ENCODE measurements at regions not wholly inside any gene's neighbourhood (a gene's known extent, or its start where the extent isn't known, plus 50 kb on each side); places are given as distances from the start of the nearest gene placed in this dataset.

DNA sequence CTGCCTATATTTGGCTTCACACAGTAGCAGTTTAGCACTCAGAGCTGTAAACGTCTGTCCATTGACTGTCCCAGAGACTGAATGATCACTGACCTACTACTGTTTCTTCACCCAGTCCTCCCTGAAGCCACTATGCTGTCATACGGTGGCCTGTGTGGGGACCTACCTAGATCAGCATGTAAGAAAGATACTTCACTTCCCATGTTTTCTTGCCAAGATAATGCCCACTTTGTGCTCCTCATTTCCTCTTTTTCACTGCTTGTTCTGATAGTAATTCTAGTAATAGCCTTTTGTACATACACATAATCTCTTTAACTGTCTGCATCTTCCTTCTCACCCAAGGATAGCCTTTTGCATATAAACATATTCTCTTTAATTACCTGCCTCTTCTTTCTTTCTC is 109.9 kb upstream of the TIAM2 start:
- no peaks in the 10 kb centered on the region for H3K4me1 ChIP-seq
- Mint-ChIP-seq H3K4me1 (ENCODE audit: low read depth, unreplicated experiment) (no peaks in the 10 kb centered on the region), H3K36me3 (ENCODE audit: insufficient read depth, unreplicated experiment) (peaks cover 12% of the 10 kb centered on the region), H3K27me3 (ENCODE audit: insufficient read depth, unreplicated experiment) (no peaks in the 10 kb centered on the region), H3K9me3 (ENCODE audit: unreplicated experiment) (no peaks in the 10 kb centered on the region), H3K27ac (ENCODE audit: unreplicated experiment) (no peak overlapping the region), H3K4me3 (ENCODE audit: unreplicated experiment) (no peak overlapping the region)
- intact Hi-C loops (cut with micrococcal nuclease; ENCODE audit: unreplicated experiment) = no loop called here
- ChIA-PET CTCF (no interaction called here), POLR2A (no interaction called here)
- no peak overlapping the region for H3K4me3 ChIP-seq (ENCODE audit: low read depth, low read length)
- TF ChIP-seq, protein P1, sequence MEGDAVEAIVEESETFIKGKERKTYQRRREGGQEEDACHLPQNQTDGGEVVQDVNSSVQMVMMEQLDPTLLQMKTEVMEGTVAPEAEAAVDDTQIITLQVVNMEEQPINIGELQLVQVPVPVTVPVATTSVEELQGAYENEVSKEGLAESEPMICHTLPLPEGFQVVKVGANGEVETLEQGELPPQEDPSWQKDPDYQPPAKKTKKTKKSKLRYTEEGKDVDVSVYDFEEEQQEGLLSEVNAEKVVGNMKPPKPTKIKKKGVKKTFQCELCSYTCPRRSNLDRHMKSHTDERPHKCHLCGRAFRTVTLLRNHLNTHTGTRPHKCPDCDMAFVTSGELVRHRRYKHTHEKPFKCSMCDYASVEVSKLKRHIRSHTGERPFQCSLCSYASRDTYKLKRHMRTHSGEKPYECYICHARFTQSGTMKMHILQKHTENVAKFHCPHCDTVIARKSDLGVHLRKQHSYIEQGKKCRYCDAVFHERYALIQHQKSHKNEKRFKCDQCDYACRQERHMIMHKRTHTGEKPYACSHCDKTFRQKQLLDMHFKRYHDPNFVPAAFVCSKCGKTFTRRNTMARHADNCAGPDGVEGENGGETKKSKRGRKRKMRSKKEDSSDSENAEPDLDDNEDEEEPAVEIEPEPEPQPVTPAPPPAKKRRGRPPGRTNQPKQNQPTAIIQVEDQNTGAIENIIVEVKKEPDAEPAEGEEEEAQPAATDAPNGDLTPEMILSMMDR (IDR thresholded peaks at IDR 0.05; ENCODE audit: insufficient read depth in 1 of 2, low read depth in 1 of 2, low read length in 1 of 2, severe bottlenecking in 1 of 2, unreplicated experiment in 1 of 2) = no peak
- no peak for DNase-seq
- no peaks in the 10 kb centered on the region for H3K9me3 ChIP-seq
- BruUV-seq (replicated peaks) = no TSS peak
- no peaks in the 10 kb centered on the region for H3K27me3 ChIP-seq (replicated peaks; ENCODE audit: control insufficient read depth, insufficient read depth, low read length)
- H3K36me3 ChIP-seq (ENCODE audit: control insufficient read depth, insufficient read depth, low read length) = no peaks in the 10 kb centered on the region

DNA sequence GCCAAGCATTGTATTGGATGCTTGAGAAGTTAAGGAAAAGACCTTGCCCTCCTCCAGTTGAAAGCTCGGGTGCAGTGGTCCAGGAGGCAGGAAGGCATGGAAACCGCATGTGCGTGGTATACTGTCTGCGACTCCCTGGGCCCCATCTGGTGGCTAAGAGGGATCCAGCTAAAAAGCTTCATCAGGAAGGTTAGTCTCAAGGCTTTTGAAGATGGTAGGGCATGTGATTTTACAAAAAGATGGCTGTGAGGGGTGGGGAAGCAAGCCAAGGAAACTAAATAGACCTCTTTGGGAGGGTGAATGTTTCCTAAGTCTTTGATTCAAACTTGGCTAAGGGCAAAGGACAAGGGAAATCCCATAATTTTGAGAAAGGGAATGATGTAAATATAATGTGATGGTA is 109.1 kb upstream of the TIAM2 start:
- Mint-ChIP-seq H3K27ac (ENCODE audit: unreplicated experiment) (no peak overlapping the region), H3K4me3 (ENCODE audit: unreplicated experiment) (no peak overlapping the region)
- no TSS peak for BruUV-seq (replicated peaks)

DNA sequence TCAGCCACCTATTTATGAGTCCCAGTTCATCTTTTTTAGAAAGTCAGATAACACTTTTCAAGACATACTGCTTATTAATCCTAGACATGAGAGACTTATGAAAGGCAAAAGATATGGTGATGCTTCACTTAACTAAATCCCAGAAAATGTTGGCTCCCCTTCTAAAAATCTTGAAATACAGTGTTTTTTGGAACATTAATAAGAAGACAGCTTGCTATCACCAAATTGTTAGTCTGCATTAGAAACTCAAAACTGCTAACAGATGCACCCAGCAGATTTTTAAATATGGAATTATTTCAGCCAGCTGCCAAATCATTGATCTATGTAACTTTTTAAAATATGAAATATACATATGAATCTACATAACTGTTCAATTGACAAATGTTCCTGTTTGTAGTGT is 108.6 kb upstream of the TIAM2 start:
- H3K4me3 ChIP-seq (ENCODE audit: low read depth, low read length) = no peak overlapping the region
- POLR2A ChIA-PET = no interaction called here
- TF ChIP-seq, protein P1 (IDR thresholded peaks at IDR 0.05; ENCODE audit: insufficient read depth in 1 of 2, low read depth in 1 of 2, low read length in 1 of 2, severe bottlenecking in 1 of 2, unreplicated experiment in 1 of 2) = no peak
- Mint-ChIP-seq H3K27ac (ENCODE audit: unreplicated experiment) (no peak overlapping the region), H3K27me3 (ENCODE audit: insufficient read depth, unreplicated experiment) (no peaks in the 10 kb centered on the region), H3K9me3 (ENCODE audit: unreplicated experiment) (no peaks in the 10 kb centered on the region), H3K4me3 (ENCODE audit: unreplicated experiment) (no peak overlapping the region), H3K36me3 (ENCODE audit: insufficient read depth, unreplicated experiment) (peaks cover 12% of the 10 kb centered on the region), H3K4me1 (ENCODE audit: low read depth, unreplicated experiment) (no peaks in the 10 kb centered on the region)
- H3K9me3 ChIP-seq = no peaks in the 10 kb centered on the region
- no peaks in the 10 kb centered on the region for H3K4me1 ChIP-seq
- DNase-seq = no peak
- no peaks in the 10 kb centered on the region for H3K36me3 ChIP-seq (ENCODE audit: control insufficient read depth, insufficient read depth, low read length)
- H3K27me3 ChIP-seq (replicated peaks; ENCODE audit: control insufficient read depth, insufficient read depth, low read length) = no peaks in the 10 kb centered on the region
- intact Hi-C loops (cut with micrococcal nuclease; ENCODE audit: unreplicated experiment) = no loop called here
- no TSS peak for BruUV-seq (replicated peaks)
- CTCF ChIA-PET = no interaction called here

More for the DNA sequence above, 109.1 kb upstream of the TIAM2 start:
- Mint-ChIP-seq H3K9me3 (ENCODE audit: unreplicated experiment) (no peaks in the 10 kb centered on the region), H3K4me1 (ENCODE audit: low read depth, unreplicated experiment) (no peaks in the 10 kb centered on the region), H3K36me3 (ENCODE audit: insufficient read depth, unreplicated experiment) (peaks cover 12% of the 10 kb centered on the region), H3K27me3 (ENCODE audit: insufficient read depth, unreplicated experiment) (no peaks in the 10 kb centered on the region)
- no peak for DNase-seq
- POLR2A ChIA-PET = no interaction called here
- CTCF ChIA-PET = no interaction called here
- no peak overlapping the region for H3K4me3 ChIP-seq (ENCODE audit: low read depth, low read length)
- H3K36me3 ChIP-seq (ENCODE audit: control insufficient read depth, insufficient read depth, low read length) = no peaks in the 10 kb centered on the region
- H3K27me3 ChIP-seq (replicated peaks; ENCODE audit: control insufficient read depth, insufficient read depth, low read length) = no peaks in the 10 kb centered on the region
- TF ChIP-seq, protein P1 (IDR thresholded peaks at IDR 0.05; ENCODE audit: insufficient read depth in 1 of 2, low read depth in 1 of 2, low read length in 1 of 2, severe bottlenecking in 1 of 2, unreplicated experiment in 1 of 2) = no peak
- intact Hi-C loops (cut with micrococcal nuclease; ENCODE audit: unreplicated experiment) = no loop called here
- no peaks in the 10 kb centered on the region for H3K4me1 ChIP-seq
- H3K9me3 ChIP-seq = no peaks in the 10 kb centered on the region
